Astrocyte (in vitro differentiated cells and primary cell): ENCODE measurements at regions not wholly inside any gene's neighbourhood (a gene's known extent, or its start where the extent isn't known, plus 50 kb on each side); places are given as distances from the start of the nearest gene placed in this dataset.

Experiments used
- EZH2 ChIP-seq: IDR thresholded peaks from 2 replicates; pipeline ENCODE4 v1.6.1; 2012; ENCODE audit warnings: mild to moderate bottlenecking, low read length, inconsistent platforms; ENCODE audit not compliant: insufficient read depth
- TF ChIP-seq, protein P1 (sequence below): IDR thresholded peaks from 2 replicates; pipeline ENCODE4 v1.5.1; 2011; ENCODE audit warnings: low read depth, mild to moderate bottlenecking, inconsistent platforms, low read length, moderate library complexity; ENCODE audit not compliant: insufficient read depth

DNA sequence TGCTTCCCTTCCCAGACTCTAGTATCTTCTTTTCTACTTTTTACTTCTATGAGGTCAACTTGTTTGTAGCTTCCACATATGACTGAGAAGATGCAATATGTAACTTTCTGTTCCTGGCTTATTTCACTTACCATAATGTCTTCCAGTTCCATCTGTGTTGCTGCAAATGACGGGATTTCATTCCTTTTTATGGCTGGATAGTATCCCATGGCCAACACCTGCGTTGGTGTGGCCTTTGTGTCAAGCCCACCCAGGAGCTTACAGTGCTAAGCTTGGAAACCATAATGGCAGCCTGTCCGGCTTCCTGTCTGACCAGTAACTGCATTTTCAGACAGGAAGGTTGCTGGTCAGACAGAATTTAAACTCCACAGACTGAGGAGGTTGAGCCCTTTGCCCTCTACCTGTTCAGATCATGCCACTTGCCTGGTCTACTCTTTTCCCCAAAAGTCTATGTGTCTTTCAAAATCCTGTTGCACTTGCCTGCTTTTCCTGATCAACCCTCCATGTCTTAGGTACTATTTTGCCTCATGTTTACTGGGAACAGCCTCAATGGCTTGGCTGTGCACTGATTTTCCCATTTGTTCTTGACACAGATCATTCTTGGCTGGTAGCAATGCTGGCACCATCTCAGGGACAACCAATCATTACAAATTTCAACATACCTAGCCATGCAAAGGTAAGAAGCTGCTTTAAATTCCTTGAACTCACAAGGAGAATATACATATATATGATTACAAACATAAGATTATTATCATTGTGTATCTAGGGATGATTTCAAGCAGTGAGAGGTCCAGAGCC is 114.3 kb upstream of the PLEKHG1 start:
- TF ChIP-seq EZH2 = no peak
- TF ChIP-seq, protein P1, sequence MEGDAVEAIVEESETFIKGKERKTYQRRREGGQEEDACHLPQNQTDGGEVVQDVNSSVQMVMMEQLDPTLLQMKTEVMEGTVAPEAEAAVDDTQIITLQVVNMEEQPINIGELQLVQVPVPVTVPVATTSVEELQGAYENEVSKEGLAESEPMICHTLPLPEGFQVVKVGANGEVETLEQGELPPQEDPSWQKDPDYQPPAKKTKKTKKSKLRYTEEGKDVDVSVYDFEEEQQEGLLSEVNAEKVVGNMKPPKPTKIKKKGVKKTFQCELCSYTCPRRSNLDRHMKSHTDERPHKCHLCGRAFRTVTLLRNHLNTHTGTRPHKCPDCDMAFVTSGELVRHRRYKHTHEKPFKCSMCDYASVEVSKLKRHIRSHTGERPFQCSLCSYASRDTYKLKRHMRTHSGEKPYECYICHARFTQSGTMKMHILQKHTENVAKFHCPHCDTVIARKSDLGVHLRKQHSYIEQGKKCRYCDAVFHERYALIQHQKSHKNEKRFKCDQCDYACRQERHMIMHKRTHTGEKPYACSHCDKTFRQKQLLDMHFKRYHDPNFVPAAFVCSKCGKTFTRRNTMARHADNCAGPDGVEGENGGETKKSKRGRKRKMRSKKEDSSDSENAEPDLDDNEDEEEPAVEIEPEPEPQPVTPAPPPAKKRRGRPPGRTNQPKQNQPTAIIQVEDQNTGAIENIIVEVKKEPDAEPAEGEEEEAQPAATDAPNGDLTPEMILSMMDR = no peak
